GM21825 (cell line): ENCODE measurements at regions not wholly inside any gene's neighbourhood (a gene's known extent, or its start where the extent isn't known, plus 50 kb on each side); places are given as distances from the start of the nearest gene placed in this dataset.
"Not testable (repeated sequence)": the region's sequence is repeated elsewhere in the genome, so short reads cannot be mapped to it uniquely, and the experiment has no call there.

ENCODE experiments used
- ATAC-seq: cut with Tn5 transposase; IDR thresholded peaks from one replicate; pipeline ENCODE4 v1.9.1; 2021; ENCODE audit warnings: mild to moderate bottlenecking, moderate library complexity; ENCODE audit not compliant: unreplicated experiment

GRCh38 chr21:7916329-7917303, 2604.8 kb upstream of the TPTE start:
- ATAC-seq = no peak

- no peak for ATAC-seq
Measured at GRCh38 chr21:7917729-7918128, 2603.7 kb upstream of the TPTE start.

- peak; percentile 70 for ATAC-seq
Measured at GRCh38 chr21:7925918-7926582, 2595.3 kb upstream of the TPTE start.

GRCh38 chr21:7928528-7928927, 2592.9 kb upstream of the TPTE start:
- ATAC-seq = not testable (repeated sequence)

GRCh38 chr21:7929586-7929985, 2591.8 kb upstream of the TPTE start:
- not testable (repeated sequence) for ATAC-seq

GRCh38 chr21:7930445-7930844, 2590.9 kb upstream of the TPTE start:
- not testable (repeated sequence) for ATAC-seq

- not testable (repeated sequence) for ATAC-seq
Measured at GRCh38 chr21:7932113-7932512, 2589.3 kb upstream of the TPTE start.

- not testable (repeated sequence) for ATAC-seq
Measured at GRCh38 chr21:7932834-7933233, 2588.5 kb upstream of the TPTE start.

GRCh38 chr21:7933923-7934322, 2587.5 kb upstream of the TPTE start:
- ATAC-seq = no peak

- ATAC-seq = not testable (repeated sequence)
Measured at GRCh38 chr21:7937297-7937696, 2584.1 kb upstream of the TPTE start.

GRCh38 chr21:7938223-7938622, 2583.2 kb upstream of the TPTE start:
- not testable (repeated sequence) for ATAC-seq

GRCh38 chr21:7941432-7941831, 2580.0 kb upstream of the TPTE start:
- ATAC-seq = not testable (repeated sequence)

GRCh38 chr21:7942219-7942618, 2579.2 kb upstream of the TPTE start:
- not testable (repeated sequence) for ATAC-seq

- ATAC-seq = not testable (repeated sequence)
Measured at GRCh38 chr21:7943534-7943933, 2577.8 kb upstream of the TPTE start.

GRCh38 chr21:7947422-7947821, 2574.0 kb upstream of the TPTE start:
- no peak for ATAC-seq

- ATAC-seq = not testable (repeated sequence)
Measured at GRCh38 chr21:7948727-7949126, 2572.7 kb upstream of the TPTE start.

GRCh38 chr21:7949882-7950281, 2571.5 kb upstream of the TPTE start:
- ATAC-seq = not testable (repeated sequence)

GRCh38 chr21:7951854-7952519, 2569.4 kb upstream of the TPTE start:
- ATAC-seq = no peak

GRCh38 chr21:7952648-7953047, 2568.7 kb upstream of the TPTE start:
- ATAC-seq = no peak

- no peak for ATAC-seq
Measured at GRCh38 chr21:7953058-7953457, 2568.3 kb upstream of the TPTE start.

GRCh38 chr21:7955358-7956073, 2565.9 kb upstream of the TPTE start:
- ATAC-seq = not testable (repeated sequence)
